T-helper 1 cell treated with Interleukin-12 subunit alpha and Interleukin-12 subunit beta and Interleukin-4 antibody, amounts not matched to agents 30 ng/mL and 1 ng/mL, for 36 hours (primary cell): ENCODE measurements at regions not wholly inside any gene's neighbourhood (a gene's known extent, or its start where the extent isn't known, plus 50 kb on each side); places are given as distances from the start of the nearest gene placed in this dataset.

Experiments
- intact Hi-C: fragments of 100-400 bp; cut with micrococcal nuclease; formaldehyde crosslinking; loops from one replicate; pipeline ENCODE4 v1.15.1; 2024

DNA sequence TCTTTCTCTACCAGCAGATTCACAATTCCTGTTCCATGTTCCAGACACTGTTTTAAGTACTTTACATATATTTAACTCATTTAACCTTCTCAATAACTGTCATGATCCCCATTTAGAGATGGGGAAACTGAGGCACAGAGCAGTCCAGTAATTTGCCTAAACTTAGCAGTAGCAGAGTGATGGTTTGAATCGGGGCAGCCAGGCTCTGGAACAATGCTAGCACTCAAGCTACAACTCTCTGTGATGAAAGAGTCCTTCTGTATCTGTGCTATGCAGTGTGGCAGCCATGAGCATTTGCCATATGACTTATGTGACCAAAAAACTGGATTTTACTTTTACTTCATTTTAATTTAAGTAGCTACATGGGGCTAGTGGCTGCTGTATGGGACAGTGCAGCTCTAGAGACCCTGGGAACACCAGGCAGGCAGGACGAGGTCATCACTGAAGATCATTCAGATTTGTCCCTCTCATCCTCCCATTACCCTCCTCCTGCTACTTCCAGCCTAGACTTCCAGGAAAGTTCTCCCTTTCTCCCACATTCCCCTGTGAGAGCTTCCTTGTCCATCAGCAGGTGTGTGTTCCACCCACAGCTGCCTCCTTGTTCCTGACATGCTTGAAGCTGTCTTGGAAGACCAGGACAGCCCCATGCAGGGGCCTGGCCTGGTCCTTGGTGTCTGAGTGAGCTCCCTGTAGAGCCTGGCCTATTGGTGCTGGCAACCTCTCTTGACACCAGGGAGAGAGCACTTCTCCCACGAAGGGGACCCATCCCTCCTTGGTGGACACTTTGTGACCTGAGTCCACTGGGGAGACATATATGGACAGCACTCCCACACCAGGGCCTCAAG is 157.0 kb downstream of the MRPL14 start:
- intact Hi-C loops = no loop called here

- intact Hi-C loops = no loop called here
Measured at GRCh38 chr6:43969158-43969981, 157.9 kb downstream of the MRPL14 start.

- intact Hi-C loops = no loop called here
Measured at GRCh38 chr6:43968110-43968965, 158.9 kb downstream of the MRPL14 start.

DNA sequence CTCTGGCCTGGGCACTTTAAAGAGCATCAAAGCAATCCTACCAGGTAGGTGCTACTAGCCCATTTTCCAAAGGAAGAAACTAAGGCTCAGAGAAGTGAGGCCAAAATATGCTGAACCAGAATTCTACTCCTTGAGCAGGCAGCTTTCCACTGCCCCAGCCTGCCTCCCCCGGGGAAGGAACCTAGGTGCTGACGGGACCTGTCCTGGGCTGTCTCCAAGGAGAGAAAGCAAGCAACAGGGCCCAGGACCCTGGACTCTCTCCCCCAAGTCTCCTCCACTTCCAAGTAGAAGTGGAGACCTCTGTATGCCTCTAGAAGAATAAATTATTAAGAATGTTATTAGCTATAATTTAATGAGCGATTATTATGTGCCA is 159.5 kb downstream of the MRPL14 start:
- intact Hi-C loops = no loop called here

DNA sequence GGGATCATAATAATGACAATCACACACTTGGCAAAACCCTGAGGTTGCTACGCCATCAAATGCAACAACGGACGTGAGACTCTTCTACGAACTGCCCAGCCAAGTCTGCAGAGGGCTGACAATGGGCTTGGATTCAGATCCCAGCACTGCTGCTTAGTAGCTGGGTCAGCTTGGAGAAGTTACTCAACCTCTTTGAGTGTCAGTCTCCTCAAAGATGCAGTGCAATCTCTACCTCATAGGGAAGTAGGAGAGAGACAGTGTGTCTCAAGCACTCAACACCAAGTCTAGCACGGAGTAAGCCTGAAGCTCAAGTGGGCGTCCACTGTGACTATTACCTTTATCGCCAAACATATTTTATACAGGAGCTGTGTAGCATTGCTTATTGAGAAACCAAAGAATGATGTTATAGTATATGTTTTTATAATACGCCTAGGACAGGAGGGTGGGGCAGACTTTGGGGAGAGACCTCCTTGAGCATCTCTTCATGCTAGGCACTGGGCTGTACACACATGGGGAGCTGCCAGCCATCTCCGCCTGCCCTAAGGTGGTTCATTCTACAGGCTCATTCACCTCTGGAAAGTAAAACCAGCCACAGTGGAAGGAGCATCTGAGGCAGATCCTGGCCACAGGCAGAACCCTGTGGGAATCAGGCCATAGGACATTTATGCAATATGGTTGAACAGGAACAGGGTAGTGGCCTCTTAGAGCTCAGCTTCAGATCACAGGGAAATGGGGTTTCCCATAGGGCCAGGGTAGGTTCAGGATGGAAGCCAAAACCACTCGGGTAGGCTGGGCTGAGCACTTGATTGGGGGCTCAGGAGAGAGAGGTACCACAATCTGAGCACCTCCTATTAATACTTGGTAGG is 160.2 kb downstream of the MRPL14 start:
- intact Hi-C loops = no loop called here

- intact Hi-C loops = no loop called here
Measured at GRCh38 chr6:43966374-43966658, 160.9 kb downstream of the MRPL14 start.

DNA sequence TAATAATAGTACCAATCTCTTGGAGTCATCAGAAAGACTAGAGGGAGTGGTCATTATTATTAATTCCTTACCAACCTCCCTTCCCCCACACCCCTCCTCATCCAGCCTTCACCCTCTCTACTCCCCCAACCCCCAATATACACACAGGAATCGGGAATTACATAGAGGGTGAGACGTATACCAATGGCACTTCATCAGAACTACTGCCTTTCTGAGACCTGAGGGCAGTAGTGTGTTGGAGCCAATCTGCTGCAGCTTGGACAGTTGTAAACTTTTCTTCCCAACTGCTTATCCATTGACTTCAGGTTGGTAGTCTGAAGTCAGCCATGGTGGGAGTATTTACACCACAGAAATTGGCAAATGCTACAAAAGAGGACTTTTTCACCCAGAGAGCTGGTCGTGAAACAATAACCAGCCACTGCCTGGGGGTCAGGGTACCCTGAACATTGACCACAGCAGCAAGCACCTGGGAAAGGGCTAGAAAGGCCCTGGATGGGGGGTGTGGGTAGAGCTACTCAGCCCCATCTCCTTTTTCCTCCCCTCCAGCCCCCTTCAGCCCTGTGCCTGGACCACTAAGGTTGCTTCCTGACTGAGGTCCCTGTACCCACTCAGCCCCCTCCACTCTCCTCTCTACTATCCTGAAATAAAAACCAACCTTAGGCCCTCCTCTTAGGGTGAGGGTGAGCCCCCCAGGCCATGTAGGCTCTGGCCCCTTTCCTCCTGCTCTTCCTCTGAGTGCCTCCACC is 161.5 kb downstream of the MRPL14 start:
- intact Hi-C loops = no loop called here

DNA sequence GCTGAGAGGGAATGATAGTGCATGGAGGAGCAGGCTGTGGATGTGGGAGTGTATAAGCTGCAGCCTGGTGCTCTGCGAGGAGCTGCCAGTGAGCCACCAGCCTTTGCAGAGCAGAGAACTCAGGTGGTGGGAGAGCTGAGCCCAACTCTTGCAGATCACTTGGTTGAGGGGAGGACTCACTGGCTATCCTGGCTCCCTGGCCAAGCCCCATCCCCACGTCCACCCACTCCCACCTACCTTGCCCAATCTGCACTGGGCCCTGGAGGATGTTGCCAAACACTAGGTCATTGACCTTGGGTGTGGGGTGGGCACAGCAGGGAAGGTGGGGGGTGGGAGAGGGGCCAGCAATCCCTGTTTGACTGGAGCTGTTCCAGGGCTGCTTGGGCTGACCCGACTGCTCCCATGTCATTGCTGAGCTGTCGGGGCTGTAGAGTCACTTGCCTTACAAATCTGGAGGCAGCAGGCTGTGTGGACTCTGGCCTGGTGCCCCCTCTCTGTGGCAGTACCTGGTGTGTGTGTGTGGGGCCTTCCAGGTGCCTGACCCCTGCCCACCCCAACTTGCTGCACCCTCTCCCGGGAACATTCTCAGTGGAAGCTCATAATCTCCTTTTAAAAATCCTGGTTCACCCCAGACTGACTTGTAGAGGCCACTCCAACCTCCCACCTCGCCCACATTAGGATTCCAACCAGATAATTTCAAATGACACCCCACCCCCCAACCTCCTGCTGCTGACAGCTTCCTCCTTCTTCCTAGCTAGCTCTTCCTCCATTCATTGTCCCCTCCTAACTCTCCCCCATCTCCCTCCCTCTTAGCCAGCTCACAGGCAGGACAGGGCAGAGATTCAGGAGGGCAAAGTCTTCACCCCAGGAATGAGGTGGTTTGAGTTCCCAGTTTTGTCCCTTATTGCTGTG is 162.3 kb downstream of the MRPL14 start:
- intact Hi-C loops = no loop called here

DNA sequence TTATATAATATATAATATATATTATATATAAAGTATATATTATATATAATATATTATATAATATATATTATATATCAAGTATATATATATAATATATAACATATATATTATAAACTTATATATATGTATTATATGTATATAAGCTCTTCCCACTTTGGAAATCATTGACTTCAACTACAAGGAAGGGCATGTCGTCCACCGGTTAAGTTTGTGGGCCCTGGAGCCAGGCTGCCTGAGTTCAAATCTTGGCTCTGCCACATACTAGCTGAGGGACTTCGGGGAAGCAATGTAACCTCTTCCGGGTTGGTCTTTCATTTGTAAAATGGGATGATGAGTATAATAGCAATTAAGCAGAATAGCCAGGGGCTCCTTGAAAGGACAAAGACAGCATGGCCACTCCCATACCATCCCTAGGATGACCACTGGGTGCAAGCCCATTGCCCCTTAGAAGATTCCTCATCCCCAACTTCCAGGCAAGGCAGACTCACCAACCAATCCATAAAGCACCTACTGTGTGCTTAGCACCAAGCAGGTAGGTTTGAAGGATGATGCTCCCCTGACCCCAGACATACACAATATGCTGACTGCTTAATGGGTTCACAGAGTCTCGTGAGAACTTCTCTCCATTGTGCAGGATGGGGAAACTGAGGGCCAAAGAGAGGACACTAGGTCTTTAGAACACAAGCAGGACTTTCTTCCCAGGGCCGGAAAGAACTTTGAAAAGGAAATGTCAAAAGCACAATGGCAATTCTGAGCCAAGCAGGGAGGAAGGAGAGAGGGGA is 163.2 kb downstream of the MRPL14 start:
- intact Hi-C loops = no loop called here

GRCh38 chr6:43963203-43963602 is 164.0 kb downstream of the MRPL14 start:
- intact Hi-C loops = no loop called here

- intact Hi-C loops = no loop called here
Measured at GRCh38 chr6:43962458-43962857, 164.8 kb downstream of the MRPL14 start.

- intact Hi-C loops = no loop called here
Measured at GRCh38 chr6:43957273-43957672, 170.0 kb downstream of the MRPL14 start.

GRCh38 chr6:43956478-43956877 is 170.8 kb downstream of the MRPL14 start:
- intact Hi-C loops = no loop called here

GRCh38 chr6:43954311-43955131 is 172.7 kb downstream of the MRPL14 start:
- intact Hi-C loops = no loop called here

GRCh38 chr6:43953794-43954310 is 173.4 kb downstream of the MRPL14 start:
- intact Hi-C loops = no loop called here

GRCh38 chr6:43953256-43953655 is 174.0 kb downstream of the MRPL14 start:
- intact Hi-C loops = no loop called here

DNA sequence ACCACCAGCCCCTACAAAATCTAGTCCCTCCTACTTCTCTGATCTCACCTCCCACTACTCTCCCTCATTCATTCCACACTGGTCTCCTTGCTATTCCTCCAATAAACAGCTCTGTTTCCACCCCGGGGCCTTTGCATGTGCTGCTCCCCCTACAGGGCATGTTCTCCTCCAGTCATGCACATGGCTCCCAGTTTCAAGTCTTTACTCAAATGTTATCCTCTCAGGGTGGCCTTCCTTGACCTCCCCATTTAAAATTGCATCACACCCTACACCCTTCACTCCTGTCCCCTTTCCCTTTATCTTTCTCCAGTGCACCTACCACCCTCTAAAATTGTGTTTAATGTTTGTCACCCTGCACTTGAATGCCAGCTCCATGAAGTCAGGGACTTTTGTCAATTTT is 174.5 kb downstream of the MRPL14 start:
- intact Hi-C loops = no loop called here
